ENCODE measurements at regions not wholly inside any gene's neighbourhood (a gene's known extent, or its start where the extent isn't known, plus 50 kb on each side); places are given as distances from the start of the nearest gene placed in this dataset.
"Not testable (repeated sequence)": the region's sequence is repeated elsewhere in the genome, so short reads cannot be mapped to it uniquely, and the experiment has no call there.

GRCh38 chr15:84153655-84154140 lies 81.9 kb upstream of the GOLGA6L4 start:
- not testable (repeated sequence) for DNase-seq

GRCh38 chr15:84154314-84154713 lies 81.3 kb upstream of the GOLGA6L4 start:
- not testable (repeated sequence) for DNase-seq

GRCh38 chr15:84154787-84155186 lies 80.8 kb upstream of the GOLGA6L4 start:
- not testable (repeated sequence) for DNase-seq

- peak in 1 of 2 experiments; percentile 3 for DNase-seq
These were observed 79.6 kb upstream of the GOLGA6L4 start for GRCh38 chr15:84155792-84156587.

- DNase-seq = not testable (repeated sequence)
These were observed 79.1 kb upstream of the GOLGA6L4 start for GRCh38 chr15:84156588-84156840.

GRCh38 chr15:84157056-84157632 lies 78.4 kb upstream of the GOLGA6L4 start:
- not testable (repeated sequence) for DNase-seq

GRCh38 chr15:84157857-84158256 lies 77.7 kb upstream of the GOLGA6L4 start:
- not testable (repeated sequence) for DNase-seq

- not testable (repeated sequence) for DNase-seq
These were observed 76.0 kb upstream of the GOLGA6L4 start for GRCh38 chr15:84159346-84160269.

- not testable (repeated sequence) for DNase-seq
These were observed 70.9 kb upstream of the GOLGA6L4 start for GRCh38 chr15:84164423-84165292.

- not testable (repeated sequence) for DNase-seq
These were observed 65.5 kb upstream of the GOLGA6L4 start for GRCh38 chr15:84170029-84170428.

GRCh38 chr15:84173231-84173610 lies 62.4 kb upstream of the GOLGA6L4 start:
- DNase-seq = not testable (repeated sequence)
